A549 (cell line): ENCODE measurements at regions not wholly inside any gene's neighbourhood (a gene's known extent, or its start where the extent isn't known, plus 50 kb on each side); places are given as distances from the start of the nearest gene placed in this dataset.

Experiments used
- ATAC-seq, 2 experiments: fragments of 200-7000 bp in 1 of 2; fragments of >200 bp in 1 of 2; cut with Nextera tagmentation in 1 of 2; cut with Tn5 transposase in 1 of 2; 3 replicates each; pipeline versions ENCODE4 v1.8.0 to v1.9.1; 2018 to 2020; ENCODE audit warnings: mild to moderate bottlenecking in 1 of 2, moderate library complexity in 1 of 2
- CTCF ChIA-PET: fragments of 300-600 bp; sonication (Branson Sonifier 250); formaldehyde crosslinking; extraction: SDS; loops from one replicate; lab custom pipeline; 2021; ENCODE audit warnings: antibody characterized with exemption, inconsistent platforms; lab: Yijun Ruan, JAX
- POLR2A ChIA-PET: fragments of 350-600 bp; formaldehyde crosslinking; extraction: SDS; loops from one replicate; lab custom pipeline; 2021; ENCODE audit warnings: antibody characterized with exemption, inconsistent platforms; lab: Yijun Ruan, JAX
- DNase-seq, 2 experiments: peaks; one replicate each; pipeline versions ENCODE4 v3.0.0 to v3.0.0-alpha.2; 2011 to 2016; ENCODE audit warnings: low read depth in 1 of 2, low spot score in 1 of 2
- FAIRE-seq: peaks from 2 replicates; lab custom pipeline; 2011; peaks lifted over from hg19 to GRCh38; lab: Jason Lieb, UNC
- H3K27ac ChIP-seq, 2 experiments: fragments of >200 bp; sonication (Bioruptor Twin); formaldehyde crosslinking; 3 replicates each; pipeline ENCODE4 v1.5.1; 2016 to 2017
- H3K4me1 ChIP-seq: fragments of >200 bp; sonication (Bioruptor Twin); formaldehyde crosslinking; 3 replicates; pipeline ENCODE4 v1.6.1; 2016
- H3K4me2 ChIP-seq: fragments of >200 bp; sonication (Bioruptor Twin); formaldehyde crosslinking; 3 replicates; pipeline ENCODE4 v1.6.1; 2016
- H3K4me3 ChIP-seq: fragments of >200 bp; sonication (Bioruptor Twin); formaldehyde crosslinking; 3 replicates; pipeline ENCODE4 v1.5.1; 2016
- H3K9me3 ChIP-seq: fragments of >200 bp; sonication (Bioruptor Twin); formaldehyde crosslinking; 3 replicates; pipeline ENCODE4 v1.6.1; 2016
- CHD4 ChIP-seq: fragments of 200-600 bp; sonication (generic); IDR thresholded peaks from 2 replicates; pipeline ENCODE4 v1.6.1; 2016; ENCODE audit warnings: antibody characterized with exemption, mild to moderate bottlenecking, borderline replicate concordance
- EHMT2 ChIP-seq: fragments of 200-600 bp; sonication (generic); IDR thresholded peaks from 2 replicates; pipeline ENCODE4 v1.6.1; 2016; ENCODE audit warnings: antibody characterized with exemption, low read depth, mild to moderate bottlenecking, moderate library complexity
- EP300 ChIP-seq, 2 experiments: fragments of >200 bp; sonication (Bioruptor Twin); formaldehyde crosslinking; IDR thresholded peaks; 2 replicates in 1 of 2; 3 replicates in 1 of 2; pipeline ENCODE4 v1.6.1; 2016 to 2017
- FOSB ChIP-seq: fragments of 250-450 bp; sonication (Bioruptor Pico); IDR thresholded peaks from 2 replicates; pipeline ENCODE4 v1.5.0; 2020; ENCODE audit warnings: mild to moderate bottlenecking, moderate library complexity
- FOSL2 ChIP-seq, 2 experiments: fragments of 450-650 bp in 1 of 2; fragments of >200 bp in 1 of 2; sonication (Bioruptor Twin) in 1 of 2; formaldehyde crosslinking; IDR thresholded peaks; 2 replicates each; pipeline versions ENCODE4 v1.5.0 to v1.6.1; 2016 to 2020; ENCODE audit warnings: mild to moderate bottlenecking in 1 of 2, moderate library complexity in 1 of 2
- HEYL ChIP-seq: fragments of 250-450 bp; sonication (Bioruptor Pico); IDR thresholded peaks from 2 replicates; pipeline ENCODE4 v1.8.0; 2021; ENCODE audit warnings: mild to moderate bottlenecking, moderate library complexity
- HOXA7 ChIP-seq: fragments of 250-450 bp; sonication (Bioruptor Pico); IDR thresholded peaks from 2 replicates; pipeline ENCODE4 v1.5.0; 2020; ENCODE audit warnings: mild to moderate bottlenecking, moderate library complexity
- JUN ChIP-seq, 2 experiments: fragments of >200 bp; sonication (Bioruptor Twin); formaldehyde crosslinking; IDR thresholded peaks; 2 replicates in 1 of 2; 3 replicates in 1 of 2; pipeline ENCODE4 v1.6.1; 2016 to 2017
- JUNB ChIP-seq: fragments of >200 bp; sonication (Bioruptor Twin); formaldehyde crosslinking; IDR thresholded peaks from 2 replicates; pipeline ENCODE4 v1.6.1; 2016
- MAZ ChIP-seq: fragments of 150-350 bp; IDR thresholded peaks from 2 replicates; pipeline ENCODE4 v1.6.1; 2014; ENCODE audit warnings: antibody characterized with exemption, low read depth, low read length, borderline replicate concordance
- NFE2L2 ChIP-seq: fragments of 150-350 bp; conservative IDR thresholded peaks from 2 replicates; pipeline ENCODE4 v1.6.1; 2014; ENCODE audit warnings: low read length
- RAD21 ChIP-seq, 2 experiments: fragments of >200 bp in 1 of 2; sonication (Bioruptor Twin) in 1 of 2; formaldehyde crosslinking in 1 of 2; IDR thresholded peaks in 1 of 2; conservative IDR thresholded peaks in 1 of 2; 2 replicates in 1 of 2; 3 replicates in 1 of 2; pipeline ENCODE4 v1.6.1; 2012 to 2018; ENCODE audit warnings: inconsistent platforms in 1 of 2
- RFX5 ChIP-seq: fragments of 450-650 bp; IDR thresholded peaks from 2 replicates; pipeline ENCODE4 v1.7.1; 2014; ENCODE audit warnings: antibody characterized with exemption, mild to moderate bottlenecking, moderate library complexity
- SMC3 ChIP-seq: fragments of >200 bp; sonication (Bioruptor Twin); formaldehyde crosslinking; IDR thresholded peaks from 3 replicates; pipeline ENCODE4 v1.6.1; 2018; ENCODE audit warnings: inconsistent platforms
- TP53 ChIP-seq: fragments of 250-450 bp; sonication (Bioruptor Pico); IDR thresholded peaks from 2 replicates; pipeline ENCODE4 v1.5.0; 2021; ENCODE audit warnings: mild to moderate bottlenecking, moderate library complexity
- ZFP36 ChIP-seq: fragments of 450-650 bp; IDR thresholded peaks from 2 replicates; pipeline ENCODE4 v1.6.1; 2014; ENCODE audit warnings: borderline replicate concordance; ENCODE audit not compliant: partially characterized antibody
- ZSCAN20 ChIP-seq: fragments of 250-450 bp; sonication (Bioruptor Pico); IDR thresholded peaks from 2 replicates; pipeline ENCODE4 v1.8.0; 2022; ENCODE audit warnings: mild to moderate bottlenecking, moderate library complexity
- WGBS: methylation state at CpG from one replicate; pipeline ENCODE4 v1.1.6; 2017; ENCODE audit errors: missing lambda C conversion rate; 5-methylcytosine and 5-hydroxymethylcytosine counted together
- TF ChIP-seq, protein P1 (sequence below): fragments of 450-650 bp; IDR thresholded peaks from 2 replicates; pipeline ENCODE4 v1.6.1; 2014; ENCODE audit warnings: antibody characterized with exemption
- TF ChIP-seq, protein P2 (sequence below): fragments of 250-450 bp; sonication (Bioruptor Pico); IDR thresholded peaks from 2 replicates; pipeline ENCODE4 v1.5.0; 2020; ENCODE audit warnings: low read depth, mild to moderate bottlenecking, moderate library complexity
- TF ChIP-seq, protein P3 (sequence below): fragments of 200-600 bp; sonication (generic); IDR thresholded peaks from 2 replicates; pipeline ENCODE4 v1.6.1; 2016; ENCODE audit warnings: antibody characterized with exemption, mild to moderate bottlenecking, moderate library complexity

DNA sequence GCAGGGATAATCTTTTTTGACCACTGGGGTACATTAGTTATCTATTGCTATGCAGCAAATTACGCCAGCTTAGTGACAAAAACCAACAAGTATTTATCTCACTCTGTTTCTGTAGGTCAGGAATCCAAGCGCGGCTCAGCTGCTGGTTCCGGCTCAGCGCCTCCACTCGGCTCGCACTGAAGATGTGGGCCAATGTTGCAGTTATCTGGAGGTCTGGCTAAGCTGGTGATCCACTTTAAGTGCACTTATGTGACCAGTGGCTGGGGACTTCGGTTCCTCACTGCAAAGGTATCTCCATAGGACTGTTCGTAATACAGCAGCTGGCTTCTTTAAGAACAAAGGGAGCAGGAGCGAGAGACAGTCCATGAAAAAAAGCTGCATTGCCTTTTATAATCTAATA is 591.9 kb downstream of the TMEM182 start:
- no peak for ATAC-seq
- ChIA-PET CTCF (no interaction called here), POLR2A (no interaction called here)
- no peak for FAIRE-seq
- no peaks in the 10 kb centered on the region for H3K9me3 ChIP-seq
- H3K4me2 ChIP-seq: no peak overlapping the region
- H3K27ac ChIP-seq: no peak overlapping the region
- WGBS: 47% methylated on average over 10 of the region's 10 CpGs
- H3K4me1 ChIP-seq: no peaks in the 10 kb centered on the region
- no peak overlapping the region for H3K4me3 ChIP-seq
- no peak for DNase-seq
- TF ChIP-seq, protein P1, sequence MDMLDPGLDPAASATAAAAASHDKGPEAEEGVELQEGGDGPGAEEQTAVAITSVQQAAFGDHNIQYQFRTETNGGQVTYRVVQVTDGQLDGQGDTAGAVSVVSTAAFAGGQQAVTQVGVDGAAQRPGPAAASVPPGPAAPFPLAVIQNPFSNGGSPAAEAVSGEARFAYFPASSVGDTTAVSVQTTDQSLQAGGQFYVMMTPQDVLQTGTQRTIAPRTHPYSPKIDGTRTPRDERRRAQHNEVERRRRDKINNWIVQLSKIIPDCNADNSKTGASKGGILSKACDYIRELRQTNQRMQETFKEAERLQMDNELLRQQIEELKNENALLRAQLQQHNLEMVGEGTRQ: no peak
- TF ChIP-seq SMC3 (no peak), JUN (IDR thresholded peaks at IDR 0.05) (no peak), NFE2L2 (no peak), RFX5 (no peak), ZFP36 (no peak), TP53 (CRISPR knock-in tag) (no peak), MAZ (no peak), JUNB (no peak), RAD21 (conservative IDR thresholded peaks at IDR 0.05 in 1 of 2, IDR thresholded peaks at IDR 0.05 in 1 of 2) (no peak)

DNA sequence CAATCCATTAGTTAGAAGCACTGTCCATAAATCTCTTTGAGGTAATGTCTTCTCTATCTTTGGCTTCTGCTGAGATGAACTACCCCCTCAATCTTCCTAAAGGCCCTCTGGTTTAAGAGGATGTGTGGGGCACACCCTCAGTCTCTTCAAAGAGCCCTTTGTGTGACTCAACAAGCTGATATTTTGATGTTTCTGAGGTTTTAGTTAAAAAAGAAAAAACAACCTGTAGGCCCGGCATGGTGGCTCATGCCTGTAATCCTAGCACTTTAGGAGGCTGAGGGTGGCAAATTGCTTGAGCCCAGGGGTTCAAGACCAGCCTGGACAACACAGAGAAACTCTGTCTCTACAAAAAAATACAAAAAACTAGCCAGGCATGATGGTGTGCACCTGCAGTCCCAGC is 593.5 kb downstream of the TMEM182 start:
- CTCF ChIA-PET: no interaction called here
- no peak for DNase-seq
- Histone ChIP-seq H3K4me1 (no peaks in the 10 kb centered on the region), H3K9me3 (no peaks in the 10 kb centered on the region), H3K4me2 (no peak overlapping the region), H3K27ac (no peak overlapping the region), H3K4me3 (no peak overlapping the region)
- POLR2A ChIA-PET: no interaction called here
- 19% methylated on average over 1 of the region's 1 CpG for WGBS
- no peak for FAIRE-seq
- no peak for ATAC-seq
- TF ChIP-seq MAZ (no peak), EHMT2 (no peak), HEYL (CRISPR knock-in tag) (no peak), FOSB (CRISPR knock-in tag) (no peak), EP300 (IDR thresholded peaks at IDR 0.05) (no peak), FOSL2 (IDR thresholded peaks at IDR 0.05) (no peak), FOSL2 (CRISPR knock-in tag; IDR thresholded peaks at IDR 0.05) (no peak)
- TF ChIP-seq, protein P2, sequence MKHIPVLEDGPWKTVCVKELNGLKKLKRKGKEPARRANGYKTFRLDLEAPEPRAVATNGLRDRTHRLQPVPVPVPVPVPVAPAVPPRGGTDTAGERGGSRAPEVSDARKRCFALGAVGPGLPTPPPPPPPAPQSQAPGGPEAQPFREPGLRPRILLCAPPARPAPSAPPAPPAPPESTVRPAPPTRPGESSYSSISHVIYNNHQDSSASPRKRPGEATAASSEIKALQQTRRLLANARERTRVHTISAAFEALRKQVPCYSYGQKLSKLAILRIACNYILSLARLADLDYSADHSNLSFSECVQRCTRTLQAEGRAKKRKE (CRISPR knock-in tag): no peak
- TF ChIP-seq, all 56 proteins: peak for 0

DNA sequence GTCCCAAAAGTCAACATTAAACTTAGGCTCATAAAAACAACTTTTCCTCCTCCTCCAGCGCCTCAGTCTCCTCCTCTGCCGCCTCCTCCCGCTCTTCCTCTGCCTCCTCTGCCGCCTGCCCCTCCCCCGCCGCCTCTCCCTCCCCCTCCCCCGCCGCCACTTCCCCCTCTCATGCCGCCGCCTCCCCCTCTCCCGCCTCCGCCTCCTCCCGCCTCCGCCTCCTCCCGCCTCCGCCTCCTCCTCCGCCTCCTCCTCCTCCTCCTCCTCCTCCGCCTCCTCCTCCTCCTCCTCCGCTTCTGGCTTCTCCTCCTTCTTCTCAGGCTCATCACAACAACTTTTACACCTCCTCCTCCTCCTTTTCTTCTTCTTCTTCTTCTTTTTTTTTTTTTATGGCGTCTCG is 599.9 kb downstream of the TMEM182 start:
- FAIRE-seq: no peak
- TF ChIP-seq CHD4 (no peak), FOSL2 (IDR thresholded peaks at IDR 0.05) (no peak), FOSL2 (CRISPR knock-in tag; IDR thresholded peaks at IDR 0.05) (no peak), HOXA7 (no peak), ZSCAN20 (CRISPR knock-in tag) (no peak)
- TF ChIP-seq, protein P3, sequence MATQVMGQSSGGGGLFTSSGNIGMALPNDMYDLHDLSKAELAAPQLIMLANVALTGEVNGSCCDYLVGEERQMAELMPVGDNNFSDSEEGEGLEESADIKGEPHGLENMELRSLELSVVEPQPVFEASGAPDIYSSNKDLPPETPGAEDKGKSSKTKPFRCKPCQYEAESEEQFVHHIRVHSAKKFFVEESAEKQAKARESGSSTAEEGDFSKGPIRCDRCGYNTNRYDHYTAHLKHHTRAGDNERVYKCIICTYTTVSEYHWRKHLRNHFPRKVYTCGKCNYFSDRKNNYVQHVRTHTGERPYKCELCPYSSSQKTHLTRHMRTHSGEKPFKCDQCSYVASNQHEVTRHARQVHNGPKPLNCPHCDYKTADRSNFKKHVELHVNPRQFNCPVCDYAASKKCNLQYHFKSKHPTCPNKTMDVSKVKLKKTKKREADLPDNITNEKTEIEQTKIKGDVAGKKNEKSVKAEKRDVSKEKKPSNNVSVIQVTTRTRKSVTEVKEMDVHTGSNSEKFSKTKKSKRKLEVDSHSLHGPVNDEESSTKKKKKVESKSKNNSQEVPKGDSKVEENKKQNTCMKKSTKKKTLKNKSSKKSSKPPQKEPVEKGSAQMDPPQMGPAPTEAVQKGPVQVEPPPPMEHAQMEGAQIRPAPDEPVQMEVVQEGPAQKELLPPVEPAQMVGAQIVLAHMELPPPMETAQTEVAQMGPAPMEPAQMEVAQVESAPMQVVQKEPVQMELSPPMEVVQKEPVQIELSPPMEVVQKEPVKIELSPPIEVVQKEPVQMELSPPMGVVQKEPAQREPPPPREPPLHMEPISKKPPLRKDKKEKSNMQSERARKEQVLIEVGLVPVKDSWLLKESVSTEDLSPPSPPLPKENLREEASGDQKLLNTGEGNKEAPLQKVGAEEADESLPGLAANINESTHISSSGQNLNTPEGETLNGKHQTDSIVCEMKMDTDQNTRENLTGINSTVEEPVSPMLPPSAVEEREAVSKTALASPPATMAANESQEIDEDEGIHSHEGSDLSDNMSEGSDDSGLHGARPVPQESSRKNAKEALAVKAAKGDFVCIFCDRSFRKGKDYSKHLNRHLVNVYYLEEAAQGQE: no peak
- no peak for ATAC-seq
- H3K4me2 ChIP-seq: peak overlapping the region; percentile 34; the same call in 2 of the 3 replicates
- CTCF ChIA-PET: no interaction called here
- no peaks in the 10 kb centered on the region for H3K4me1 ChIP-seq
- H3K9me3 ChIP-seq: no peaks in the 10 kb centered on the region
- WGBS: 50% methylated on average over 10 of the region's 21 CpGs
- POLR2A ChIA-PET: no interaction called here
- no peak for DNase-seq
- H3K27ac ChIP-seq: no peak overlapping the region
- no peak overlapping the region for H3K4me3 ChIP-seq
